GM19043 (cell line): ENCODE measurements at regions not wholly inside any gene's neighbourhood (a gene's known extent, or its start where the extent isn't known, plus 50 kb on each side); places are given as distances from the start of the nearest gene placed in this dataset.
"Not testable (repeated sequence)": the region's sequence is repeated elsewhere in the genome, so short reads cannot be mapped to it uniquely, and the experiment has no call there.

ENCODE experiments used
- ATAC-seq: cut with Tn5 transposase; IDR thresholded peaks from one replicate; pipeline ENCODE4 v1.9.1; 2021; ENCODE audit warnings: low read depth; ENCODE audit not compliant: unreplicated experiment

DNA sequence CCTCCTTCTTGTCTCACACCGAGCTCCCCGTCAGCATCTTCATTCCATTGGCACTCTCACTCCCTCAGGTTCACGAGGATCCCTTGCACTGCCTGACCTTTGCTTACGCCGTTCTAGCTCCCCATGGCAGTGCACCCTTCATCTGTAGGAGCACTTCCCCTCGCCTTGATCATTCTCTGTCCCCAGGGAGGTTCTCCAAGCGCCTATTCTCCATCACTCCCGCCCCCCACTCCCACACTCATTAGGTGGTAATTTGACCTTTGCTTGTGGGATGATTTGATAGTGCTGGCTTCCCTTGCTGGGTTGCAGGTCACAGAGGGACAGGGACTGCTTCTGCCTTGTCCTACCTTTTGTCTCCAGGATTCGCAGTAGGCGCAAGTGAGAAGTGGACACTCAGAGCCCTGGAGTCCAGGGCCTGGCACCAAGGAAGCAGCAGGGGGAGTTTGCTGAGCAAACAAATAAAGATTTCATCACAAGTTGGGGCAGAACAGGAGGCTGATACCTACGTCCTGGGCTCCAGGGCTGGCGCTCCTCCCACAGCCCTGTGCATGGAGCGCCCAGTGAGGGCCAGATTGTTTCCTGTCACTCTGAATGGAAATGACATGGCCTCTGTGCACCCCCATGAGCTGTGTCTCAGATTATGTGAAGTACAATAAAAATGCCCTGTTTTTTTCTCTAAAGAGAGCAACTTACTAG is 82.0 kb upstream of the RUNX3 start:
- no peak for ATAC-seq

GRCh38 chr1:25011275-25011674 is 81.2 kb upstream of the RUNX3 start:
- no peak for ATAC-seq

- ATAC-seq = no peak
Observed at GRCh38 chr1:25009671-25010262, 79.7 kb upstream of the RUNX3 start.

- no peak for ATAC-seq
Observed at GRCh38 chr1:25008192-25008485, 78.1 kb upstream of the RUNX3 start.

GRCh38 chr1:25007390-25008191 is 77.5 kb upstream of the RUNX3 start:
- not testable (repeated sequence) for ATAC-seq

DNA sequence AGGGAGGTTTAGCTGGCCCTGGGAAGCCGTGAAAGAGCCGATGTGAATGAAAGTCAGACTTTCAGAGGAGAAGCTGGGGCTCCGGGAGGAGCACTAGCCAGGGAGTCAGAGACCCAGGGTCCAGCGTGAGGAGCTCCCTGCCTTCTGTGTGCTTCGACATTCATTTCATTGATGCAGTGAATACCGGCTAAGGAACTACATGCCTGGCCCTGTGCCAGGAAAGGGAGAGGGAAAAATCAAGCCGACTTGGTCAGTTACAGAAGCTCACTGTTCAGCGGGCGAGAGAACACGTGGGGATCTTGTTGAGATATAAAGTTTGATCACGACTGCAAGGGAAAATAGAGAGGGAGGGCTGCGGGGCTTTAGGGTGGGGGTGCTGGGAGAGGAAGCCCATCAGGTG is 76.7 kb upstream of the RUNX3 start:
- ATAC-seq = no peak

- no peak for ATAC-seq
Observed at GRCh38 chr1:25004355-25004754, 74.3 kb upstream of the RUNX3 start.

- ATAC-seq = no peak
Observed at GRCh38 chr1:25003457-25004190, 73.5 kb upstream of the RUNX3 start.

GRCh38 chr1:25003000-25003399 is 72.9 kb upstream of the RUNX3 start:
- no peak for ATAC-seq

GRCh38 chr1:25001125-25001915 is 71.2 kb upstream of the RUNX3 start:
- ATAC-seq = no peak

DNA sequence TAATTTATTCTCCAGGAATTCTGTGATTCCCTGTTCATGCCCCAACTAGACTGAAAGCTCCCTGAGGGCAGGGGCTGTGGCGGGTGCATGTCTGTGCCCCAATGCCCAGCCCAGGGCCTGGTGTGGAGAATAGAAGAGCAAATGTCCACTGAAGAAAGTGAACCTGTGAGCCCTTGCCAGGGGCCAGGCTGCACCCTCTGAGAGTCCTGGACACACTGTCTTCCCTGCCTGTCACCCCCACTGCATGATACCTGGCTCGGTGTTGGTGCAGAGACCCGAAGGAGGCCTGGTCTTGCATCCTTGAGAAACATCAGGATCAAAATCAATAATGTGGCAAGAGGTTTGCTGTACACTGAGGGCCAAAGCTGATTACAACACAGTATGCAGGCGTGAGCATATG is 69.8 kb upstream of the RUNX3 start:
- no peak for ATAC-seq

GRCh38 chr1:24999426-24999825 is 69.3 kb upstream of the RUNX3 start:
- ATAC-seq = no peak

DNA sequence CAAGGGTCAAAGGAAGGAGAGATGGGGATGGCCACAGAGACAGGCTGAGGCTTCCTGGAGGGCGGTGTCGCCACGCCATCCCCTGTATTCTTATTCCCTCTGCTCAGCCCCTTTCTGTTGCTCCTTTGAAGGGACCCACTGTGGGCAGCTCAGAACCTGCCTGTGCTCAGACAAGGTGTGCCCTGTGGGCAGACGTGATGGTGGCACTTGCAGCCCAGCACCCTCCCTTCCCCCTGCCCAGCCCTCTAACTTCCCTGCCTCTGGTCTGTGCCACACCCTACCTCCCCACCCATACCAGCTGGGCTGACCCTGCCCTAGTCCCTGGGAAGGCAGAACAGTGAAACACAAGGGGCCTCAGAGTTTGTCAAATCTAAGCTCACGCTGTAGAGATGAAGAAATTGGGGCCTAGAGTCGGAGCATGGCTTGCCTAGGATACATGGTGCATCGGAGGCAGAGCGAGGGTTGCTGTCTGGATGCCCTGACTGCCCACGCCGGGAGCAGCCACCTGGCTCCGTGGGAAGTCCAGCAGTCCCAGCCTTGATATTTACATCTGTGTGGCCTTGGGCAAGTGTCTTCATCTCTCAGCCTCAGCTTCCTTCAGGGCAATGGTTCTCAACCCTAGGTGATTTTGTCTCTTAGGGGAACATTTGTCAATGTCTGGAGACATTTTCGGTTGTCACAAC is 68.6 kb upstream of the RUNX3 start:
- ATAC-seq = no peak

DNA sequence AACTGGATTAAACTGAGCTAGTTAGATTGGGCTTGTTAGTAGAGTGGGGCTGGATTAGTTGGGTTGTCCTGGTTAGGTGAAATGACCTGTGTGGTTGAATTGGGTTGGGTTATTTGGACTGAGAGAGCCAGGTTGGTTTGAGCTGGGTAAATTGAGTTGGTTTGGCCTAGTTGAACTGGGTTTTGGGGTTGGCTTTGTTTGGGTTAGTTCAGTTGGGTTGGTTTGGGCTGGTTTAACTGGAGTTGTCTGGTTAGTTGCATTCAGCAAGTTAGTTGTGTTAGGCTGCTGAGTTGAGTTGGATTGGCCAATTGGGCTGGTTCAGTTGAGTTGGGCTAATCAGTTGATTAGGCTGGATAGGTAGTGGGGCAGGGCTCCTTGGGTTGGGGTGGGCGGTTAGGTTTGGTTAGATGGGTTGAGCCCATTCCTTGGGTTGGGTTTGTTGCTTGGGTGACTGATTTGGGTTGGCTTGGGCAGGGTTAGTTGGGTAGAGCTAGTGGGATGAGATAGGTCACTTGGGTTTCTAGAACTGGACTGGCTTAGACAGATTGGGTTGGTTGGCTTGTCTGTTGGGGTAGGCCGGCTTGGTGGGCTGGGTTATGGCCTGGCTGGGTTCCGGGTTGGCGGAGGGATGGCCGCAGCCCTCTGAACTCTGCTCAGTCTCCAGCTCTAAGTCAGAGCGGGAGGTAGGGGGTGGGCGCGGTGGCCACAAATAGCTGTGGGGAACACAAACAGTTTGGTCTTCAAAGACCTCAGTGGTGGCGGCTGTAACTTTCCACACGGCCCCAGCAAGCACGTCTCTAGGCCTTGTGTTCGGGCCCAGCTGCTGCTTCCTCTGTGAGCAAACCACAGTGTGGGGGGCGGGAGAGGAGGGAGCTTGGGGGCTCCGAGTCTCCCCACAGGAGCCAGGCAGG is 67.2 kb upstream of the RUNX3 start:
- no peak for ATAC-seq

DNA sequence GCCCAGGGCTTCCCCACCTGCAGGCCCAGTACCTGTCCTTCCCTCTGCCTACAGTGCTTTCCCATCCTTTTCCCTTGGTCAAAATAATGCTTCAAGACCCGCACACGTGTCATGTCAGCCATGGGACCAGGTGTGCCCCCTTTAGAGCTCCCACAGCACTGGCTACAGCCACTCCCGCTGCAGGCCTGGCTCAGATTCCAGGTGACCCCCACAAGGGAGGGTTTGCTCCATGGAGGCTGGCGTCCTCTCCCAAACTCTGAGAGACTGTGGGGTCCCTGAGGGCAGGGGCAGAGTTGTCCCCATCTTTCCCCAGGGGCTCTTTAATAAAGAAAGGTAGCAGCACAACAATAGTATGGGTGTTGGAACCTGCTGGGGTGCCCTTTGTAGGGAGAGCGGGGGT is 66.4 kb upstream of the RUNX3 start:
- no peak for ATAC-seq

DNA sequence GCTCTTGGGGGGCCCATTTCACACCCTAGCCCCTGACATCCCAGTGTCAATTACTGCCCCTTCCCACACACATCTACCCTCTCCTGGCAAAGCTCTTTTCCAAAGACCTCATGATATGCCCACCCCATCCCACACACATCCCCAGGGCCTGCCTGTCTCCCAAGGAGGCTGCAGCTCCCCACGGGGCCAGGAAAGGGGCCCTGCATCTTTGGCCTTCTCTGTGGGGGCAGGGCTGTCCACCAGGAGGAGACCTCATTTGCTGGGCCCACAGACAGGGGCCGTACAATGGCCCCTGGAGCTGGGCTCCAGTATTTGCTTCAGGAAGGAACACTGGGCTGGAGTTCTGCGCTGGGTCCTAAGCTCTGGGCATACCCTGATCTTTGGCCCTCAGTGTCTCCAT is 65.6 kb upstream of the RUNX3 start:
- ATAC-seq = no peak

DNA sequence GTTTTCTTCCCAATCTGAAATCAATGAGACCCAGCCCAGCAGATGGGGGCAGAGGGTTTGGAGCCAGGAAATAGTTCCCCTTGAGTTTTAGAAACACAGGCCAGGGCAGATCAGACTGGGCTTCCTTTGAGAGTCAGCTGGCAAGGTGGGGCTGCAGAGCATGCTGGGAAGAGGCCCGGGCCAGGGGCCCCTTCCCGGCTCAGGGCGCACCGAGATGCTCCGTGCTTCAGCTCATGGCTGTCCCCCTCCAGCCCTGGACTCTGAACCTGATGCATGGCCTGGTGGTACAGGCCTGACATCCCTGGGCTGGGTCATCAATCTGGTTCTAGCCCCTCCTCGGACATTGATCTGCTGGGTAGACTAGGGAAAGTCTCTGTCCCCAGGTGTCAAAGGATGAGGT is 65.1 kb upstream of the RUNX3 start:
- no peak for ATAC-seq

- no peak for ATAC-seq
Observed at GRCh38 chr1:24993871-24994580, 64.0 kb upstream of the RUNX3 start.
